NOMO-1 (cell line): ENCODE measurements at regions not wholly inside any gene's neighbourhood (a gene's known extent, or its start where the extent isn't known, plus 50 kb on each side); places are given as distances from the start of the nearest gene placed in this dataset.

Source experiments
- DNase-seq, 2 experiments: peaks; one replicate each; lab custom pipeline; 2025; ENCODE audit not compliant: unreplicated experiment in 2 of 2; lab: John Stamatoyannopoulos, UW

DNA sequence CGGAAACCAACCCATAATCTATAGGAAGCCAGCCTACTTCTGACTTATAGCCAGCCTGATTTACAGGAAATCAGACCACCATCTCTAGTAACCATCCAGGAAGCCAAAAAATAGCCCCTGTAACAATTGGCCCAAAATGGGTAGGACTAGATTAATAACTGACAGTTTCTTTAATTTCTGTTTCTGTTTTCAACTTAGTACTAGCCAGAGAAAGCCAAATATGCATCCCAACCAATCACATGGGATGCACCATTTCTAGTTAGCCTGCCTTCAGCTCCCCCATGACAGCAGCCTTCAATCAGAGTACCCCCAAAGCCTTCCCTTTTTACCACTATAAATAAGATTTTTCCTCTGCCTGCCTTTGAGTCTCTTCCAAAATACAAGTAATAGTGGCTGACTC is 239.1 kb upstream of the GADL1 start:
- no peak for DNase-seq

- DNase-seq = no peak
Observed at GRCh38 chr3:31135546-31135945, 241.1 kb upstream of the GADL1 start.

DNA sequence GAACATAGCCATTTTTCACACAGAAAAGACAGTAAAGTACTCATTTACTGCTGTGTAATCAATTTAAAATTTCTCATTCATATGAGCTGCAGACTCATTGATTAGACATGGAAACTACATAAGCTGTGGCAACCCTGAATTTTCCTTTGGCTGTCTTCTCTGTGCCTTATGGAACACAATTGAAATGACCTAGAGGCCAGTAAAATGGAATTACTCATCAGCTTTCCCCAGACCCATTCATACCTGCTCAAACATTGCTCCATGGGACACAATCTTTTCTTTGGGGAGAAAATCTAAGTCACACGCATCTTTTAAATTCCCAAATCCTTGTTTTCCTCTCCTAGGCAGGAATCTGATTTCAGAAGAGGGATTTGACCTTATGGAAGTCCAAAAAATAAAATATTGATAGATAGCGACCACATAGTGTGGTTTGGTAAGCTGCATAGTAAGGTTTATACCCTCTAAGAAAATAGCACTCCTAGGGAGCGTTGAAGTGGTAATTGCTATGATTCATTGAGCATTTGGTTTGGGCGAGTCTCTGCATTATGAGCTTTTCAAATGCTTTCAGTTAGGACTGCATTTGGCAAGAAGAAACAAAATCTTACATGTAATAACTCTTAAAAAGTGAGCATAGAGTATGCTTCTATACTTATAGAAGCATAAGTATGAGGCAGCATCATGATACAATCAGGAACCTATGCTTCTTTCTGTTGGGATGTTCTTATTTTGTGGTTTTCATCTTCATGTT is 243.4 kb upstream of the GADL1 start:
- DNase-seq = no peak

- no peak for DNase-seq
Observed at GRCh38 chr3:31140470-31140869, 246.0 kb upstream of the GADL1 start.

GRCh38 chr3:31142139-31142538 is 247.7 kb upstream of the GADL1 start:
- no peak for DNase-seq

DNA sequence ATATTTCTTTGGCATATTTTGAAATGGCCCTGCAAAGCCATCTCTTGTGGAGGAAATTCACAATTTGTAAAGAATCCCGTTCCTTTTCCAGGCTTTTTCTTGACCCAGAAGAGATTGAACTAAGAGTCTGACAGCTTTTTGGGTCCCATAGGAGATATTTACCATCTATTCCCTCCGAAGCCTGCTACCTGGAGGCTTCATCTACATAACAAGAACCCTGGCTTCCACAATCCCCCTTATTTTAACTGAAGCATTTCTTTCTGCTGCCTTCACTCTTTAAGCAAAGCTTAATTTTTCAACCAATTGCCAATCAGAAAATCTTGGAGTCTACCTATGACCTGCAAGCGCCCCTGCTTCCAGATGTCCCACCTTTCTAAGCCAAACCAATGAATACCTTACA is 248.1 kb upstream of the GADL1 start:
- DNase-seq = no peak

DNA sequence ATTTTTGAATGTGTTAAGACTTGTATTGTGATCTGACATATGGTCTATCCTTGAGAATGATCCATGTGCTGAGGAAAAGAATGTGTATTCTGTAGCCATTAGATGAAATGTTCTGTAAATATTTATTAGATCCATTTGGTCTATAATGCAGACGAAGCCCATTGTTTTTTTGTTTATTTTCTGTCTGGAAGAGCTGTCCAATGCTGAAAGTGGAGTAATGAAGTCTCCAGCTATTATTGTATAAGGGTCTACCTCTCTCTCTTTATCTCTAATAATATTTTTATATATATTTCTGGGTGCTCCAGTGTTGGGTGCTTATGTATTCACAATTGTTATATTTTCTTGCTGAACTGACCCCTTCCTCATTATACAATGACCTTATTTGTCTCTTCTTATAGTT is 250.6 kb upstream of the GADL1 start:
- no peak for DNase-seq

- DNase-seq = no peak
Observed at GRCh38 chr3:31147550-31147949, 253.1 kb upstream of the GADL1 start.

DNA sequence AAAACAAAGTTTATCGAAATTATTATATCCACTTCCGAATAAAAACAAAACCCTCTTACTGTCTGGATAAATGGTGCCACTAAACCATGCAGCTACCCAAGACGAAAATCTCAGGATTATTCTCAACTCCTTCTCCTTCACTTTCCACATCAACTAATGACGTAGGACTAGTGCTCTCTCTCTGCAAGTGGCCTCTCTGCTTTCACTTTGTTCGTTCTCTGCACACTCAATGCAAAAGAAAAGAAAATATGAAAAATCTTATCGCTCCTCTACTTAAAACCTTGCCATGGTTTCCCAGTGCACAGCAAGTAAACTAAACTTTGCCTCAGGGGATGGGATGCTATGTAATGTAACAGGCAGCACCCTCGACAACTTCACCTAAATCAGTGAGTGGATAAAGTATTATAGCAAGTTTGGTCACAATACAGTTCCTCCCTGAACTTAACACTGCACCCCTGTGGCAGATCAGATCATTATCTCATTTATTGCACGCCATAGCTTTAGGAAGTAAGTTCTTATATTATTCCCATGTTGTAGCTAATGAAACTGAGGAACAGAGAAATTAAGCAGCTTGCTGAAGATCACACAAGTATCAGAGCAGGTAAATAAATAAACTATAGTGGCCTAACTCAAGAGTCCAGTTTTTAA is 262.7 kb upstream of the GADL1 start:
- DNase-seq = peak in 1 of 2 experiments; percentile 49

- DNase-seq = no peak
Observed at GRCh38 chr3:31157893-31158620, 263.6 kb upstream of the GADL1 start.

DNA sequence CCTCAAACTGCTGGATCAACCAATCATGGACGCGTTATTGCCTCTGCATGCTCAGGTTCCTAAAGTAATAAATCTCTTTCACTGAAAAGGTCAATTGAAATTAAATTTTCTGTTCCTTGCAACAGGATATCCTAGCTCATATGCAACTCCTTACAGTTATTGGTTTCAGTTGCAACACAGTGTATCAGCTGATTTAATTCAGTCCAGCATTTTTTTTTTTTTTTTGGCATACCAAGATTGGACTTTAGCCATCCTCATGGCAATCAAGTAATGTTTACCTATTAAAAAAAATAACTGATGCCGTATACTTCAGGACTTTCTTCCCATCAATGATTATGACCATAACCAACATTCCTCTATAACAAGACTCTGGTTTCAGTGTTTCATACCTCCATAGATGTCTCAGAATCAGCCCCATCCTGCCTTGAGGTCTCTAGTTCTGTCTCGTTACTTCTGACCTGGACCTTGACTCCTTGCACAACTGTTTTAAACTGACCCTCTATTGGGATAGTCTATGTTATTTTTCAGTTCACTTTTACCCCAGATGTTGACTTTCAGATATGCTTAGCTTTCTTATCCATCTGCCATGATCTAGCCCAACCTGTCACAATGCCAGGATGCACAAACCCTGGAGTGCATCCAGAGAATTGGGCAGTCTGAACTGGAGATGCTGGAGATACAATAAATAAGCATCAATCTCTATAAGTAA is 265.0 kb upstream of the GADL1 start:
- no peak for DNase-seq

GRCh38 chr3:31161889-31162288 is 267.4 kb upstream of the GADL1 start:
- DNase-seq = no peak

DNA sequence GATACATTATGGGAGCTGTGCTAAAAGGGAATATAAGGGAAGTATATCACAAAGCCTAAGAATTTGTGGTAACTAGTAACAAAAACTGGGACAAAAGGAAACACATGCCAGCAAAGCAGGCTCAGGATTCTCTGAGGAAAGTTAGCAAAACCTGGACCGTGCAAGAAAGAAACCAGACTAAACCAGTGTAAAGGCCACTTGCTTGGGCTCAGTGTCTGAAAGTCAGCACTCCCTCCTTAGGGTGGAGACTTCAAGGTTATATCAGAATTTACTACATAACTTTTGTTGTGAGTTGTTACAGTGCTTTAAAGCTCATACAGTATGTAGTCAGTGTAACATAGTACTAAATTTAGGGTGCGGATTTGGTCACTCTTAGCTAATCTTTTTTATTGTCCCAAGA is 269.9 kb upstream of the GADL1 start:
- DNase-seq = no peak

DNA sequence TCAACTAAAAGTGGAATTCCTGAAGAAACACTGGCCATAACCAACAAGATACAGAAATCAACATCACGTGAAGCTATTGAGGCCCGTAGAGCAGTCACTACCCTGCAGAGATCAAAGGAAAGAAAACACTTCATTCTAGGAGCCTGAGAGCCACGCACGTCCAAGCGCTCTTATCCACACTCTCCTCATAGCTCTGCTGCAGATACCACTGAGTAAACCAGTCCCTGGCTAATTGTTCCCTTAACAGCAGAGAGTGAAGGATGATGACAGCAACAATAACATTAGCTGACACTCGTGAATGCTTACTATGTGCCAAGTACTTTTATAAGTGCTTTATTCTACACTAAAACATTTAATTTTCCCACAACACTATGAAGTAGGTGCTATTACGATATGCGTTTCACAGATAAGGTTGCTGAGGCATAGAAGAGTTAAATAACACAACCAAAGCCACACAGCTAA is 271.0 kb upstream of the GADL1 start:
- DNase-seq = no peak

DNA sequence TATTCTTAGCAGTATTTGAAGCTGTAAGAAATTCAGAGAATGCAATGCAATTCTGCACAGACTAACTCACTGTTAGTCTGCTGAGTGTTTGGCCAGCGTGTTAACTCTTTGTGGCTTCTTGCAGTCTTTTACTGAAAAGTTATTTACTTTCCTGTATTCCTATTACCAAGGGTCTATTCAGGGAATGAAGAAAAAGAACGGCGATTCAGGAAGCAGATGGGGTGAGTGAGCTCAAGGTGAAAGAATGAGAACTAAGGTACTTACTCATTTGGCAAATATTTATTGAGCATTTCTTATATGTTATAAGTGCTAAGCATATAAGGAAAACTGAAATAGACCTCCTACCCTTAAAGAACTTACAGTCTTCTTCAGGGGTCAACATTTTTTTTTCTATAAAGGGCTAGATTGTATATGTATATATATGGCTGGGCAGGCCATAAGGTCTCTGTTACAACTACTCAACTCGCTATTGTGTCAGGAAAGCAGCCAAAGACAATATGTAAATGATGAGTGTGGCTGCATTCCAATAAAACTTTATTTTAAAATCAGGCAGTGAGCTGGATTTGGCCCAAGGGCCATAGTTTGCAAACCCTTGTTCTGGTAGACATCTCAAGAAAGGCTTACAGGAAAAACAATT is 271.9 kb upstream of the GADL1 start:
- DNase-seq = no peak

DNA sequence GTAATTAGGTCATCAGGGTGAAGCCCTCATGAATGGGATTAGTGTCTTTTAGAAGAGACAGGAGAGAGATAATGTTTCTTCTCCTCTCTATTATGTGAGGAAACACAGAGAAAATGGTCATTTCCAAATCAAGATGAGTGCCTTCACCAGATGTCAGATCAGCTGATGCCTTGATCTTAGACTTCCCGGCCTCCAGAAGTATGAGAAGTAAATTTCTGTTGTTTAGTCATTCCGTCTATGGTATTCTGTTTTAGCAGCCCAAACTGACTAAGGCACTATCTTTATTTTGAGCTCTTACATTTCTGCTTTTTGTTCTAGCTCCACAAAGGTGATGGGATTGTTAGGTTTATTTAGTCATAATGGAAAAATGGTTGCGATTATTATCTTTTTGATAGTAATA is 273.2 kb upstream of the GADL1 start:
- DNase-seq = no peak

GRCh38 chr3:31170932-31171670 is 276.6 kb upstream of the GADL1 start:
- DNase-seq = no peak

DNA sequence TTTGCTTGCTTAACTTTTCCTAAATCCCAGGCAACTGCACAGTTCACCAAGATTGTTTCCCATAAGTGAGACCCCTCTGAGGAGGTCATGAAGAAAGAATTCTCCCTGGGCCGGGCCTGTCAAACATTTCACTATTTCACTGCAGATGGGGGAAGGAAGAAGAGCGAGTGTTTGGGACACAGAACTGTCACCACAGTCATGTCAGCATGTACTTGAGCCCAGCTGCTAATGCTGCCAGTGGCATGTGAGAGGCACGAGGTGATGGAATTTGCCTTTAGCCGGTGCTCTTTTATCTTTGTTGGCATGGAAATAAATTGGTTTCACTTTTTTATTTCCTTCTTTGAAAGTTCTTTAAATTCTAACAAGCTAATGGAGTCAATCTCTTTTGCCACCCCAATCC is 277.9 kb upstream of the GADL1 start:
- DNase-seq = no peak

DNA sequence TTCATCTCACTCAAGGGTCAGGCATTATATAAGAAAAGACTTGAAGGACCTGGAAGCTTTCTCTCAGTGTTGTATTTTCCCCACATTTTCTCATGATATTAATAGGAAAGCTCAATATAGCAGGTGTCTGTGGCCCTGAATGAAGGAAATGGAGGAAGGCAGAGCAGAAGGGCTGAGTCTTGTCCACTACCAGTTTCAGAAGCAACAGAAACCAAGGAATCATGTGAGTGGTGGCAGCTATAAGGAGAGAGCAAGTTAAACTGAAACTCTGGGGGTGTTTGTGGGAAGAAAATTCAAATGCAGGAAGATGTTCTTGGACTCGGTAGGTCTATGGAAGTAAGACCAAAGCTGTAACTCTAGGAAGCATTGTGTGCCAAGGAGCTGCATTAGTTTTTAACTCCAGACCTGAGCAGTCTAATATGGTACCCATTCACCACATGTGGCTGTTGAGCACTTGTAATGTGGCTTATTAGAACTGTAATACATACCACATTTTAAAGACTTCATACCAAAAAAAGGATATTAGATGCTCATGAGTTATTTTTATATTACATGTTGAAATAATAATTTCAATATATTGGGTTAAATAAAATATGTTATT is 278.8 kb upstream of the GADL1 start:
- DNase-seq = no peak

GRCh38 chr3:31174079-31174478 is 279.6 kb upstream of the GADL1 start:
- no peak for DNase-seq
